HG03196 (cell line): ENCODE measurements at regions not wholly inside any gene's neighbourhood (a gene's known extent, or its start where the extent isn't known, plus 50 kb on each side); places are given as distances from the start of the nearest gene placed in this dataset.
A peak's percentile ranks its signal among the peaks of the same experiment; 100 is the strongest.

Source experiments
- ATAC-seq: cut with Tn5 transposase; IDR thresholded peaks from one replicate; pipeline ENCODE4 v1.9.1; 2021; ENCODE audit not compliant: unreplicated experiment

DNA sequence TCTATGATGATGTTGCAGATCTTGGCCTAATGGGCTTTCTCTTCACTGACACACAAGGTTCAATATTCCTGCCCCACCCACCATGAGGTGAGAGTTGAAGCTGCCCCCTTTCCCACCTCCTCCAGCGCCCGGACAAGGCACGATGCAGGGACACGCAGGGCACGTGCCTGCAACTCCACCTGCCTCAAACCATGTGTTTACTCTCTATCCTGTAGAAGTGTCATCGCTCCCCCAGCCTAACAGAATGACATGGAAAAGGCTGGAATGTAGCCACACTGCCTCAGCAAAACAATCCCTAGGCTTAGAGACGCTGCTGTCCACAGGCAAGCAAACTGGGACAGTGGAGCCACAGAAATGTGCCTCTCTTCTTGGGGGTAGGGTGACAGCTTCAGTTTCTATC is 92.9 kb upstream of the SOD1 start:
- no peak for ATAC-seq

DNA sequence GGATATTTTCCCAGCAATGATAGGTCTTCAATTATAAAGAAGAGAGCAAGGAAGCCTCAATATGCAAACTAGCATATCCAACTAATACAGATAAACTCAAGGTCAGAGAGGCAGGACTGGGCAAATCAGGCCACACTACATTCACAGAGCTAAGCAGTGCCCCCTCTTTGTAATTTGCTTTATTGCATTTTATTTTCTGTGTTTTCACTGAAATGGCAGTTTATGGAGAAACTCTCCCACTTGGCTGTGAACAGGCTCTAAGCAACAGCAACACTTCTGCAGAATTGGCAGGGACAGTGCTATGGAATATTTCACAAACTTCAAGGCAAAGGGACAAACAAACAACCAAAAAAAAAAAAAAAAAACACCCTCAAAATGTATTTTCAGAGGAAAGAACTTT is 93.4 kb upstream of the SOD1 start:
- no peak for ATAC-seq

DNA sequence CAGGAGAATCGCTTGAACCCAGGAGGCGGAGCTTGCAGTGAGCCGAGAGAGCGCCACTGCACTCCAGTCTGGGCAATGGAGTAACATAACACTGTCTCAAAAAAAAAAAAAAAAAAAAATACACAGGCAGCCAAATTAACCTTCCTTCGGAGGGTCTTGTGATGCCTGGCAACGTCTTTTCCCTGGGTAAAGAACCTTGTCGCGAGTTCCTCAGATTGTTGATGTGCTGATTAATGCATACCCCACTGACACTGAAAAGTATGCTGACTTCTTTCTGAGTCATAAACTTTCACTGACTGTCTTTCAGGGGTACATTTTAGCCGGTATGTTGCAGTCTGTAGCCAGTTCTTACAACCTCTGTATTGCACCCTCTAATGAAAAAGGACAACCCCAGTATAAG is 95.1 kb upstream of the SOD1 start:
- no peak for ATAC-seq

DNA sequence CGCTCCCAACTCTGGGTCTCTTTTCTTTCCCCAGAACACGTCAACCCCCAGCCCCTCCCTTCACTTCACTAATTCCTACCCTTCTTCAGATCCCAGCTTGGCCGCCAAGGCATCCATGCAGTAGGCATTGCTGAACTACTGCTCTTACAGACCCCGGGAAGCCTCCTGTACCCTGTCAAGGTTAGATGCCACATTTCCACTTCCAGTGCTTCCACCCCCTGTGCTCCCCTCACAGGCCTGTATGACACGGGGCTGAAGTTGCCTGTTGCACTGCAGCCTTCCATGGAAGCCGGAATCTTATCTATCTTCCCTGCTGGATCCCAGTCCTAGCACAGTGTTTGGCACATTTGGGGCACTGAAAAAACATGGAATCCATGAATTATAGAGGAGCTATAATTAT is 99.0 kb upstream of the SOD1 start:
- ATAC-seq: no peak

DNA sequence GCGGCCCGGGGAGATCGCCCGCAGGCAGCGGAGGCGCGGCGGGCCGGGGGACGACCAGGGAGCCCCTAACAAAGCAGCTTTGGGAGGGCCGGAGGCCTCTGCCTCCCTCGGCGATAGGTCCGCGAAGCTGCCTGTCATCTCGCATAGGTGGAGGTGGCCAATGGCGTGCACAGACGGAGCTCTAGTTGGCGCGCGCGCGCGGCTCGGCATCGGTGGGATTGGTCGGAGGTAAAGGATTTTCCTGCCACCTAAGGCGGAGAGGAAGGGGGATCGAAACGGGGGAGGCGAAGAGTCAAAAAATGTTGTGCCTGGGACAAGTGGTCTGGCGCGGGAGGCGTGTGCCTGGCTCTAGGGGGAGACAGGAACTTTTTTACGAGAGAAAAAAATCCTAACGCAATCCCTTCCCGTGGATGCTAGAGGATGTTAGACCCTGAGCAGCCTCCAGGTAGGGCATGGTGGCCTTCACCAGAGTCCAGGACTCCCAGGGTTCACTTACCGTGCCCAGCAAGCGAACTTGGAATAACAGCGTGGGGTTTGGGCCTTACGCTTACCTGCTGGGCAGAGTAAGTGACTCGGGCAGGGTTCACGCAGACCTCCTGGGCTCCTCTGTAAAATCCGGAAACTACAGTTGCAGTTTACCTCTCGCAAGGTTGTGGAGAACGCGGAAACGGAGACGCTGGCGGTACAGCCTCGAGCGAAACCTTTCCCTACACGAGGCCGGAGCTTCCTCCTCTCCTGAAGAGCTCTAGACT is 99.9 kb upstream of the SOD1 start:
- ATAC-seq: peak; percentile 56

DNA sequence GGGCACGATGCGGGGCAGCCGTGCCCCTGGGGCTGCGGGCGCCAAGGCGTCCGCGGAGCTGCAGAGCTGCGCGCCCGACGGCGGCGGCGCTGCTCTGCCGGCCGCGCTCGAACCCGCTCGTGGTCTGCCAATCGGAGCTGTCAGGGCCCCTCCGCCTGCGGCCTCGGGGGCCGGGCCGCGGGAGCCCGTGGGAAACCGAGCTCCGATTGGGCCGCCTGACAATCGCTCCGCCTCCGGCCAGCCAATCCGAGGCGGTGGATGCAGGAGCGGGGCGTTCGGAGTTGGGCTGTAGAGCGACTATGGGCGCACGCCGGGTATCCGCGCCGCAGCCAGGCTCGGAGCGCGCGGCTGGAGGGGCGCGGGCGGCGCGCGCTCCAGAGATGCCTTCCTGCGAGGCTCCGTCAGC is 100.5 kb upstream of the SOD1 start:
- peak; percentile 79 for ATAC-seq

DNA sequence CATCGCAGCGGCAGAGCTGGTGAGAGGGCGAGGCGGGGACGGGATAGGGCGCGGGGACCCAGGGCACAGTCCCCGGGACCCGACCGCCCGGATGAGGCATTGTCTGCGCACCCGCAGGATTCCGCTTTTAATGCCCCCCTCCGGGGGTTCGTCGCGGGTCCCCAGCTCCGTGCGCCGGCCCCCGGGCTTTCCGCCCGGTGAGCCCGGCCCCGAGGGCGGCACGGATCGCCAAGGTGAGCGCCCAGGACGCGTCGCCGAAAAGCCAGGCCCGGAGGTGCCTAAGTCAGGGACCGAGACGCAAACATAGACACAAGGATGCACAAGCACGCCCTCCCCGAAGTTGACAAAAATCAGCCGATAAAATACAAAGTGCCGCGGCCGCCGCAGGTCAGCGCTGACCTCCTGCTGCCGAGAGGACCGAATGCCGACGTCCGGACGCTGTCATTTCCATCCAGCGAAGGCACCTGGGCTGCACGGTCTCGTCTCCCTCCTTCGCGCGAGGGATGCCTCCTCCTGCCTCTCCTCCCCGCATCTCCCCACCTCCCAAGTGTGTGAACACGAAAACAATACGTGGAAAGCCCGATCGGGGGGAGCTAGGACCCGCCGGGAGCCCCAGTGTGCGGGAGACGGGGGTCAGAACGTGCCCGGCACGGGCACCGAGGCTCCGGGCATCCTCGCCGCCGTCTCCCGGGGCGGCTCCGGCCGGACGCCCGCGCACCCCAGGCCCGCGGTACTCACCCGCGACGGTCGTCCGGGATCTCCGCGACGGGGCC is 101.1 kb upstream of the SOD1 start:
- peak; percentile 15 for ATAC-seq

DNA sequence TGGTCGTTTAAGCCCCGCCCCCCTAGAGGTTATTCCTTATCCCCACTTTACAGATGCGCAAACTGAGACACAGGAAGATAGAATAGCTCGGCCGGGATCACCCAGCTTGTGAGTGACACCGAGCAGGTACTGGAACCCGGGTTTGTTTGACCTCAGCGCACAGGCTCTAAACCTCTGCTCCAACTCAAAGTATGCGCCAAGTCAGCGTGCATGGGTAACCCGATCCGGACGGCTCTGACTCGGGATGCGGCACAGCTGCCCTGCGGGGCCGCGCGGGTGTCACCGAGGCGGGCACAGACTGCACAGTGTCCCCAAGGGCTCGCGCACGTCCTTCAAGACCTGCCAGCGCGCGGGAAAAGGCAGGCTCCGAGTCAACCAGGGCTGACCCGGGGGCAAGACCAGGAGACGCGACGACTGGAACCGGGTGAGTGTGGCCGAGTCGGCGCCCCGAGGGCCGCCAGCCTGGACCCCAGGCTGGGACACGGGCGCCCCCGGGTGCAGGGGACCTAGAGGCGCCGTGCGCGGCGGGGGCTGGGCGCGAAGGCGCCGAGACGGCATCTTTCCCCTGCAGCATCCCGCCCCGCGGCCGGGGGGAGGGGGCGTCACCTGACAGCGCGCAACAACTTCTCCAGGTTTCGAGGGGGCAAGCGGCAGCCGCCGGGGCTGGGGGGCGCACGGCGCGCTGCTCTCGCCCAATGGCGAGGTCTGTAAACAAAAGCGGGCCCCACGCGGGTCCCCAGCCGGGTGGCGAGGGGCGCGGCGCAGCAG is 101.9 kb upstream of the SOD1 start:
- no peak for ATAC-seq

DNA sequence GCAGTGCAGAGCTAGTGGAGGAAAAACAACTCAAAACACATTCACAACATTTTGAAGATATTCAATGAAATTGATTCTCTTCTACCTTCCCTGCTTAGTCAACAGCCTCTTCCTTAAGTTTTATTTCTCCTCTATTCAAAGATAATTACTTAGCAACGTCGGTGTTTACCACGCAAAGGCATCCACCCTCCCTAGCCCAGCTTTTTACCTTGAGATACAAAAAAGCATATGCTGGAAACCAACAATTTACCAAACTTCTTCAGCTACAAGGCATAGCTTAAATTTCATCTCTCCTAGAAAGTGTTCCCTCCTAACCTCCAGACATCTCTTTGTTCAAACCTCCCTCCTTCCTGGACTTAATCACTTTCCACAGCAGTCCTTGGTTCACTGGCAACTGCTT is 102.8 kb upstream of the SOD1 start:
- ATAC-seq: no peak

DNA sequence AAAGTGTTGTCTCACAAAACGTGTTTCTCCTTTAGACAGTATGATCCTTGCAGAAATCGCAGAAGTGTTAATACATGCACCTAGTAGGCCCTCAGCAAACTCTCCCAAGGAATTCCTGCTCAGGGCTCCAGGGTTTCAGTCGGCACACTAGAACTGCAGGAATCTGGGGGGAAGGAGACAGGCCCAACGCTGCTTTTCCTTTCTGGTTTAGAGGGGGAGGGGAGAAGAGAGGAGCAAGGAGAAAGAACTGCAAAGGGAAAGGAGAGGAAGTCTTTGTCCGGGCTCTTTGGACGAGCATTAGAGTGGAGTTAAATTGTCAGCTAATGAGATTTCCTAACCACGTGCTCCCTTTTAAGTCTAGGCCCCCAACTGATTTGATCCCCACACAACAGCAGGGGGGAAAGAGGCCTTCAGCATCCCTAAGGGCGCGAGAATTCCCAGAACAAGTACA is 103.7 kb upstream of the SOD1 start:
- no peak for ATAC-seq

DNA sequence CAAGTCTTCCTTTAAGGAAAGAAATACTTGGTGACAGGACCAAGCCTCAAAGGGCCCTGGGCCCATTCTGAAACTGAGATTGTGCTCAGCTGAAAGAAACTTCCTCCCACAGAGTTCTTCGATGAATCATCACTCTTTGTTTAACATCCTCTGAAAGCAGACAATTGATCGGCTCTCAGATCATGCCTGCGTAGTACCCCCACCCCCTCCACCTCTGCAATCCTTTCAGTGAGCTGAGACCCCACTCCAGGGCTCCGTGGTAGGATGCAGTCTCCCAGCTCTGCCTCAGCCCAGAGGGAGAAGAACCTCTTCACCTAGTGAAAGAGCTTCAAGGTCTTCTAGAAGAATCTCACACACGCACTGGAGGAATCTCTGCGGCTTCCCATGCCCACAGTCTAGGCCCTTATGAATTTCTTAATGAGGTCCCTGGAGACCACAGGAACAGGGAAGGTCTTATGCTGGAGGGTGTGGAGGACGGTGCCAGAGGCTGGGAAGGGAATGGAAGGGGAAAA is 104.9 kb upstream of the SOD1 start:
- ATAC-seq: peak; percentile 49

DNA sequence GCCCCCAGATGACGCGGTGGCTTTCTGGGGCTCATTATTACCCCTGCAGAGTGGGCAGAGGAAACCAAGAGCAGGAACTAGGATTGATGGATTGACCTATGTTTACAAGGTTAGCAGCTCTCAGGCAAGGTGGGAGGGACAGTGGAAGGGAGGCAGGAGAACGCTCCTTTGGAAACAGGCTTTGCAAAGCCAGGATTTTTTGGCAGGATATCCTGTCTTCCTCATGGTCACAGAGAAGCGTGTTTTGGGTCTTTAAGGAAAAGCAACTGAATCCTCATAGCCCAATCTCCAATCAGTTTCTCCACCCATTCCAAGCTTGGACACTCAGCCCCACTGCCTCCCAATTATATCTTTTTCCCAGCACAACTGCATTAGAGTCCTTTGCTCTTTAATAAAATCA is 105.6 kb upstream of the SOD1 start:
- ATAC-seq: no peak

DNA sequence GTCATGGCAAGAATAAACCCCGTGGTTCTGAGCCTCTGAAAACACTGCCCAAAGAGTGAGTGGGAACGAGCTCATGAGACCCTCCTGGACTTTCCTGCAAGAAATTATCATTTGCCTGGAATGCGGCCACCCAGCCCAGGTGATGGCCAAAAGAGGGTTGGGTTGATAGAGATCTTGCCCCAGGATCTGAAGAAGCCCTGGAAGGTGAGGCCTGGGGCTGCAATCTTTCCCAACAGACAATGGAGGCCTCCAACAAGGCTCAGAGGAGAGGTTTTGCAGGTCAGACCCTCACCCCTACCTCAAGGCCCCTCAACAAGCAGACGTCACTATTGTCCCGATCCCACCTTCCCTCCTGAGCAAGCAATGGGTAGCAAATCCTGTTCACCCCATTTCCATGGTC is 106.0 kb upstream of the SOD1 start:
- ATAC-seq: no peak

DNA sequence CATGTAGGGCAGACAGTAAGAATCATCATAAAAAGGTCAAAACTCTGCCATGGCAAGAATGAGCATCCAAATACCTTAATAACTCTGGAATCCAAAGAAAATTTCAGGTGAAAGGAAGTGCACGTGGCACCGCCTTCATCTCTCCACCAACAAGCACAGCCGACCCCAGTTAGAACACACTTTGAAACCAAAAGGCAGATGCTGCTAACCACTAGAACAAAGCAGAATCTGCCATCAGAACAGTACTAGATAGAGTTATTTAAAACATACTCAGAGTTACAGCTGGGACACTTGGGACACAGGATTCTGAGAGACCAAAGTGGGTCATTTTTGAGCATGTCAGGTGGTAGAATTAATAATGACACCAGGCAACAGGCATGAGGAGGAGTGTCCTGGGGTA is 106.7 kb upstream of the SOD1 start:
- no peak for ATAC-seq

DNA sequence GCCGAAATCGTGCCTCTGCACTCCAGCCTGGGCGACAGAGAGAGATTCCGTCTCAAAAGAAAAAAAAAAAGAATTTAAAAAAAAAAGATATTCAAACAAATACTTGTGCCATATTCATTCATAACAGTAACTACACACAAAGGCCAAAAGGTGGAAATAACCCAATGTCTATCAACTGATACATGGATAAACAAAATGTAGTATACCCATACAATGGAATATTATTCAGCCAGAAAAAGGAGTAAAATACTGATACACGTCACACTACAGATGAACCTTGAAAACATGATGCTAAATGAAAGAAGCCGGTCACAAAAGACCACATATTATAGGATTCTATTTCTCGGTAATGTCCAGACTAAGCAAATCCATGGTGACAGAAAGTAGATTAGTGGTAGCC is 109.4 kb upstream of the SOD1 start:
- no peak for ATAC-seq

DNA sequence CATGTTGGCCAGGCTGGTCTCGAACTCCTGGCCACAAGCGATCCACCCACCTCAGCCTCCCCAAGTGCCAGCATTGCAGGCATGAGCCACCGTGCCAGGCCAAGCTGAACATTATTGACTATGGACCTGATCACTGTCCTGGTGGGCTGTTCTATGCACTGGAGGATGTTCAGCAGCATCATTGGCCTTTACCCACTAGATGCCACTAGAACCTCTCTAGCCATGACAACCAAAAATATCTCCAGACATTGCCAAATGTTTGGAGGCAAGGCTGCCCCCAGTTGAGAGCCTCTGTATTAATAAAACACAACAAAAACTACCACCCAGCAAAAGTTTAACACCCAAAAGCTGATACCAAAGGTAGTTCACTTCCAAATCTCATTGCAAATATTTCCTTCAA is 110.8 kb upstream of the SOD1 start:
- no peak for ATAC-seq

DNA sequence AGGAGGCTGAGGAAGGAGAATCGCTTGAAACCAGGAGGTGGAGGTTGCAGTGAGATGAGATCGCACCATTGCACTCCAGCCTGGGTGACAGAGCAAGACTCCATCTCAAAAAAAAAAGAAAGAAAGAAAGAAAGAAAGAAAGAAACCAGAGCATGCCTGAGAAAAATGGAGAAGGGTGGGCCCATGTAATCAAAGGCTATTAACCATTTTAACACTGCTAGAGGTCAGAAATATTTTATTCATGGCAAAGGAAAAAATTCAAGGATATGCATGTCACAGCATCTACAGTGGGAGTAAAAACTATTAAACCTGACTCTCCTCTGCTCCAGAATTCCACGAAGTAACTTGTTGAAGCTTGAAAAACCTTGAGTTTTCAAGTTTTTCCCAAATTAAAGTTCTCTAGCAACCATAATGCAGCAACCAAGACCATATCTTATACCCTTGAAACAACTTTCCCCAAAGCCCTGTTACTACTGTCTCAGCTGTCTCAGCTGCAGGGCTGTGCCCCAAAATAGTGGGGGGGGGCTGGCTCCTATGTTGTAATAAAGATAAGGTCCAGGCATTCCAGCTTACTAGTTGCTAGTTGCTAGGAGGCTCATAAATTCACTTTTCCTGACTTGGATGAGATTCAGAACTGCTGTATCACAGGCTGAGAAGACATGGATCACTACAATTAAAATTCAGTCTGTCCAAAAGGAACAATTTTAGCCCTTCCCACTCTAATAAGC is 112.9 kb upstream of the SOD1 start:
- no peak for ATAC-seq

DNA sequence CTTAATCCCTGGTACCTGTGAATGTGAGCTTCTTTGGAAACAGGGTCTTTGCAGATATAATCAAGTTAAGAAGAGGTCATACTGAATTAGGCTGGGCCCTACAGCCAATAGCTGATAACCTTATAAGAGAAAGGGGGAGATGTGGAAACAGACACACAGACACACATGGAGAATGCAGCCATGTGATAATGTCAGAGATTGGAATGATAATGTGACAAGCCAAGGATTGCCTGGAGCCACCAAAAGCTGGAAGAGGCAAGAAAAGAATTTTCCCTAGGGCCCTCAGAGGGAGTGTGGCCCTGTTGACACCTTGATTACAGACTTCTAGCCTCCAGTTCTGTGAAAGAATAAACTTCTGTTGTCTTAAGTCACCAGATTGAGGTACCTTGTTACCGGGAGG is 114.5 kb upstream of the SOD1 start:
- ATAC-seq: no peak

DNA sequence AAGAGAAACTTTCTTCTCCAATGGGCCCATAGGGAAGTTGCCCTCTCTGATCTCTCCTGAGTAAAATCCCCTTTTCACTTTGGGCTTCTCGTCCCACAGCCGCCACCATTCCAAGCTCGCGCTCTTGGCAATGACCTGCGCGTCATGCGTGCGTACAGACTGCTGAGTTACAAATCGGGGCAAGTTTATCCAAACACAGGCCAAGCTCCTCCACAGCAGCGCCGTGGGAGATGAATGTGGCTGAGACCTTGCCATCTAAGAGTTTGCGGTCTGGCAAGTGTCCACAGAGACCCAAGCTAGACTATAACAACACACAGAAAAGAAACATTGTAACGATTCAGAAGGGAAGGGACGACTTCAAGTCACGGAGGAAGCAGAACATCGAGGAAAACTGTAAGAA is 116.3 kb upstream of the SOD1 start:
- ATAC-seq: no peak

DNA sequence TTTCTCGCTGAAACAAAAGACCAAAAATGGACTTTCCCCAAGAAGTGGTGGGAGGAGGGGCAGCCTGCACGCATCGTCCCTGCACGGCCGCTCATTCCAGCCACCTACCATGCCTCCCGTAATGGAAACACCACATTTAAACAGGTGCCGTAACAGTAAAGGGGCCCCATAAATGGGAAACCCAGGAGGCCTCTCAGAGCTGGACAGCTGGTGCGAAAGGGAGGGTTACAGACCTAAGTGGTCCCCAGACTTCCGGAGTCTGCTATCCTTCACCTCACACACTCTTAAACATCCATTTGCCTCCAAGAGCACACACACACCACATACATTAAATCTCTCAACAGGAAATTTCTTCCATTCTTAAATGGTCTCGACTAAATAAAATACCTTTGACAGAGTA is 120.7 kb upstream of the SOD1 start:
- no peak for ATAC-seq
